GM06990 (cell line): ENCODE measurements at regions not wholly inside any gene's neighbourhood (a gene's known extent, or its start where the extent isn't known, plus 50 kb on each side); places are given as distances from the start of the nearest gene placed in this dataset.

Experiments used
- DNase-seq: peaks from one replicate; pipeline ENCODE4 v3.0.0-alpha.2; 2011; ENCODE audit not compliant: insufficient read length; ENCODE audit errors: extremely low read depth
- H3K27me3 ChIP-seq: replicated peaks from 2 replicates; pipeline ENCODE4 v1.6.0; 2011; ENCODE audit warnings: low read length; ENCODE audit not compliant: control insufficient read depth, insufficient read depth
- H3K36me3 ChIP-seq: 2 replicates; pipeline ENCODE4 v1.5.1; 2011; ENCODE audit warnings: low read length; ENCODE audit not compliant: control insufficient read depth, insufficient read depth
- H3K4me3 ChIP-seq: replicated peaks from 2 replicates; pipeline ENCODE4 v1.5.1; 2011; ENCODE audit warnings: low read depth, mild to moderate bottlenecking, control low read depth, low read length
- TF ChIP-seq, protein P1 (sequence below): IDR thresholded peaks from 2 replicates; pipeline ENCODE4 v1.5.1; 2011; ENCODE audit warnings: low read length, control low read depth, mild to moderate bottlenecking, inconsistent platforms; ENCODE audit not compliant: insufficient read depth, poor library complexity, severe bottlenecking

DNA sequence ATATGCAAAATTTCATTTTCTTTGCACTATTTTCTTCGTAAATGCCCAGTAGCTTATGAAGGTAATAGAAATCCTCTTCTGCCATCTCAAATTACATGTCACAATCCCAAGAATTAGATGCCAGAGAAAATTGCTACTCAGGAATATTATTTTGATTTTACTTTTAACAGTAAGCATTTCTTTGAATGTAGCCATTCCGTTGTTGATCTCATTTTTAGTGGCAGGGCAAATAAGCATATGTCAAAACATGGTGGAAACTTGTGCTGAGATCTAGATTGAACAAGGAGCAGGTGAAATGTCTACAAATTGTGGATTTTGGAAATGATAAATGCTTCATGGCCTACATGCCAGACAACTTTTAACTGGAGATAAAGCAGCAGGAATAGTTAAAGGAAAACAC lies 291.8 kb downstream of the SDHAF3 start:
- Histone ChIP-seq H3K27me3 (no peaks in the 10 kb centered on the region), H3K36me3 (no peaks in the 10 kb centered on the region), H3K4me3 (no peak overlapping the region)
- TF ChIP-seq, protein P1, sequence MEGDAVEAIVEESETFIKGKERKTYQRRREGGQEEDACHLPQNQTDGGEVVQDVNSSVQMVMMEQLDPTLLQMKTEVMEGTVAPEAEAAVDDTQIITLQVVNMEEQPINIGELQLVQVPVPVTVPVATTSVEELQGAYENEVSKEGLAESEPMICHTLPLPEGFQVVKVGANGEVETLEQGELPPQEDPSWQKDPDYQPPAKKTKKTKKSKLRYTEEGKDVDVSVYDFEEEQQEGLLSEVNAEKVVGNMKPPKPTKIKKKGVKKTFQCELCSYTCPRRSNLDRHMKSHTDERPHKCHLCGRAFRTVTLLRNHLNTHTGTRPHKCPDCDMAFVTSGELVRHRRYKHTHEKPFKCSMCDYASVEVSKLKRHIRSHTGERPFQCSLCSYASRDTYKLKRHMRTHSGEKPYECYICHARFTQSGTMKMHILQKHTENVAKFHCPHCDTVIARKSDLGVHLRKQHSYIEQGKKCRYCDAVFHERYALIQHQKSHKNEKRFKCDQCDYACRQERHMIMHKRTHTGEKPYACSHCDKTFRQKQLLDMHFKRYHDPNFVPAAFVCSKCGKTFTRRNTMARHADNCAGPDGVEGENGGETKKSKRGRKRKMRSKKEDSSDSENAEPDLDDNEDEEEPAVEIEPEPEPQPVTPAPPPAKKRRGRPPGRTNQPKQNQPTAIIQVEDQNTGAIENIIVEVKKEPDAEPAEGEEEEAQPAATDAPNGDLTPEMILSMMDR = no peak
- no peak for DNase-seq

DNA sequence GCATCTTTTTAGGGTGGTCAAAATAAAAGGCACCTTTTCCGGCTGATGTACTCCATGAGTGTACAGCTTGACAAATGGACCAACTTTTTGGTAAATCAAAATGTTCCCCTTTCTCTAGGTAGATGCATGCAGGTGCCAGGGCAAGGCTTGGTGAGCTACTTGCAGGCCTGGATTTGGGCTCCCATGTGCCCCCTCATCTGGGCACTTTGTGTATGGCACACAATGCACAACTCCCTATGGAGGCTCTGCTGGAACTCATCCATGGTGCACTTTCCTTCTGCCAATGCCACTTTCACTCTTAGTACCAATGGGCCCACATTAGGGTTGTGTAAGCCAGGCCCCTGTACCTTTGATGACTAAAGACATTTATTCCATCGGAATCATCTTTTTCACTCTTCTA lies 300.8 kb downstream of the SDHAF3 start:
- TF ChIP-seq, protein P1 = no peak
- H3K4me3 ChIP-seq = no peak overlapping the region
- DNase-seq = no peak
- H3K36me3 ChIP-seq = no peaks in the 10 kb centered on the region
- no peaks in the 10 kb centered on the region for H3K27me3 ChIP-seq

DNA sequence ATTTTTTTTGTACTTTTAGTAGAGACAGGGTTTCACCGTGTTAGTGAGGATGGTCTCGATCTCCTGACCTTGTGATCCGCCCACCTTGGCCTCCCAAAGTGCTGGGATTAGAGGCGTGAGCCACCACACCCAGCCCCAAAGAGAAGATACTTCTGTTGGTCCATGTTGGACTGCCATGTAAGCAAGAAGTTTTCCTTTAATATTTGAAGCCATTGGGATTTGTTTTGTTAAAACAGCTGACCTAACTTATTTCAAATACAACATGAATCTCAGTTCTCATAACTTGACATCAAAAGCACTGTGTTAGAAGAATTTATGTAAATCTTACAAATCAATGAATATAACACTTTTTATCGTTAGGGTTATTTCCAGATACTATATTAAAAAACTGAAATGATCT lies 302.4 kb downstream of the SDHAF3 start:
- H3K36me3 ChIP-seq = no peaks in the 10 kb centered on the region
- H3K27me3 ChIP-seq = no peaks in the 10 kb centered on the region
- H3K4me3 ChIP-seq = no peak overlapping the region
- TF ChIP-seq, protein P1 = no peak
- DNase-seq = no peak

DNA sequence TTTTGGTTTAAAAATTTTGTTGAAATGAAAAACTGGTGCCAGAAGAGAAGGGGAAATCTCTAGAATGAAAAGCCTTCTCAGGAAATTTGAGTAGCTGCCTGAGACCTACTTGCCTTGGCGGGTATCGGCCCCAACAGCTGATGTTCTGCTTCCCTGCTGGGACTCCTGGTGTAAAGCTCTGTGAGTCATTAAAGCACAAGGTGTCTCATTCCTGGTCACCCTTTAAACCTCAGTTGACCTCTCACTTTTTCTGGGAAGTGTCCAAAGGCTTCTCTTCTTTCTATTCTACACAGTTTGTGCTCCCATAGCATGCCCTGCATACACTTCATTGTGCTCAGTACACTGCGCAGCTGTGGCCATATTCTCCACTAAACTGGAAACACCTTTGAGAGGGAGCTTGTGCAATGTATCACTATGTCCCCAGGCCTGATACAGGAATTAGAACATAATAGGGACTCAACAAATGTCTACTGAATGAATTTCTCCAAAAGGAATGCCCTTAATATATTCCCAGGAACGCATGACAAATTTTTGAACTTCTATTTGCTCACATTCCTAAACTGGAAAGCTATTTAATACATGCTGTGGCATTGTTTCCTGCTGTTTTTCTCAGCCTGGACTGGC lies 303.9 kb downstream of the SDHAF3 start:
- Histone ChIP-seq H3K36me3 (no peaks in the 10 kb centered on the region), H3K27me3 (no peaks in the 10 kb centered on the region), H3K4me3 (no peak overlapping the region)
- TF ChIP-seq, protein P1 = no peak
- no peak for DNase-seq

DNA sequence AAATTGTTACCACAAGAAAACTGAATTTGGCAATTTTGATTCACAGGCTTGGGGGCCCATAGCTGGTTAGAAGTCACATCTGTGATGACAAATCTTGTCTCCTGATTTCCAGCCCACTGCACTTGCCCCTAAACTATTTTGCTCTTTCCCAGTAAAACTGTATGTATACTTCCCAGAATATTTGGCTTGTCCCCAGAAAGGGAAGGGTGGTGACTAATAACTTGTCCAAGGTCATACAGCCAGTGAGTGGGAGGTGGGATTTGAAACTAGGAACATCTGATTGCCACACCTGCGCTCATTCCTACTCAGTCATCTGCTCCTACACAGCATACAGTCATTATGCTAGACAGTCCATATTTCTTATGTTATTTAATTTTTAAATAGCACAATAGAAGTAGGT lies 304.5 kb downstream of the SDHAF3 start:
- DNase-seq = no peak
- TF ChIP-seq, protein P1 = no peak

DNA sequence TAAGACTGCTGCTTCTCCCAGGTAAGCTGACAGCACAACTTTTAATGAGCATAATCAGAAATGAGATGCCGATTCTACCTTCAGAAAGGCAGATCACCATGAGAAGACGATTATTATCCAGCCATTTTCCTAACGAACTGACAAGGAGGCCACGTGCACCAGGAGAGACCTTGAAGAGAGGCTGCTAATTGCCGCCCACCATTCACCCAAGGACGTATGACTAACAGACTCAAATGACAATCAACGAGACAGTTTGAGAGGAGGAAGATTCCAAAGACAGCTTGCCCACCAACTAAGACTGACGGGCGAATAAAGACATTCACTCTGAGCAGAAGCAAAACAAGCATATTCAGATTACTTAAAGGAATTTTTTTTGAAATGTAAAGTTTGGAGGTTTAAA lies 301.9 kb upstream of the TAC1 start:
- no peak overlapping the region for H3K4me3 ChIP-seq
- no peaks in the 10 kb centered on the region for H3K27me3 ChIP-seq
- no peak for DNase-seq
- TF ChIP-seq, protein P1 = no peak
- no peaks in the 10 kb centered on the region for H3K36me3 ChIP-seq

More for the DNA sequence above, 304.5 kb downstream of the SDHAF3 start:
- Histone ChIP-seq H3K27me3 (no peaks in the 10 kb centered on the region), H3K36me3 (no peaks in the 10 kb centered on the region), H3K4me3 (no peak overlapping the region)
